ENCODE measurements at regions not wholly inside any gene's neighbourhood (a gene's known extent, or its start where the extent isn't known, plus 50 kb on each side); places are given as distances from the start of the nearest gene placed in this dataset.

- TF ChIP-seq, protein P1, sequence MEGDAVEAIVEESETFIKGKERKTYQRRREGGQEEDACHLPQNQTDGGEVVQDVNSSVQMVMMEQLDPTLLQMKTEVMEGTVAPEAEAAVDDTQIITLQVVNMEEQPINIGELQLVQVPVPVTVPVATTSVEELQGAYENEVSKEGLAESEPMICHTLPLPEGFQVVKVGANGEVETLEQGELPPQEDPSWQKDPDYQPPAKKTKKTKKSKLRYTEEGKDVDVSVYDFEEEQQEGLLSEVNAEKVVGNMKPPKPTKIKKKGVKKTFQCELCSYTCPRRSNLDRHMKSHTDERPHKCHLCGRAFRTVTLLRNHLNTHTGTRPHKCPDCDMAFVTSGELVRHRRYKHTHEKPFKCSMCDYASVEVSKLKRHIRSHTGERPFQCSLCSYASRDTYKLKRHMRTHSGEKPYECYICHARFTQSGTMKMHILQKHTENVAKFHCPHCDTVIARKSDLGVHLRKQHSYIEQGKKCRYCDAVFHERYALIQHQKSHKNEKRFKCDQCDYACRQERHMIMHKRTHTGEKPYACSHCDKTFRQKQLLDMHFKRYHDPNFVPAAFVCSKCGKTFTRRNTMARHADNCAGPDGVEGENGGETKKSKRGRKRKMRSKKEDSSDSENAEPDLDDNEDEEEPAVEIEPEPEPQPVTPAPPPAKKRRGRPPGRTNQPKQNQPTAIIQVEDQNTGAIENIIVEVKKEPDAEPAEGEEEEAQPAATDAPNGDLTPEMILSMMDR (IDR thresholded peaks at IDR 0.05; ENCODE audit: insufficient read depth, low read length) = no peak
- TF ChIP-seq SPI1 (IDR thresholded peaks at IDR 0.05; ENCODE audit: borderline replicate concordance, low read depth) = no peak
Measured at GRCh38 chr4:27921231-27921630, 1060.6 kb downstream of the STIM2 start.

Measured in HL-60 (cell line).